HG03095 (cell line): ENCODE measurements at regions not wholly inside any gene's neighbourhood (a gene's known extent, or its start where the extent isn't known, plus 50 kb on each side); places are given as distances from the start of the nearest gene placed in this dataset.
"Not testable (repeated sequence)": the region's sequence is repeated elsewhere in the genome, so short reads cannot be mapped to it uniquely, and the experiment has no call there.

Experiments
- ATAC-seq: cut with Tn5 transposase; IDR thresholded peaks from one replicate; pipeline ENCODE4 v1.9.1; 2021; ENCODE audit warnings: moderate library complexity; ENCODE audit not compliant: unreplicated experiment

- no peak for ATAC-seq
These were observed 223.9 kb upstream of the RXFP2 start for GRCh38 chr13:31515427-31515826.

GRCh38 chr13:31517599-31517998, 221.7 kb upstream of the RXFP2 start:
- no peak for ATAC-seq

GRCh38 chr13:31518645-31519044, 220.7 kb upstream of the RXFP2 start:
- no peak for ATAC-seq

GRCh38 chr13:31521435-31521834, 217.9 kb upstream of the RXFP2 start:
- no peak for ATAC-seq

GRCh38 chr13:31522396-31522795, 216.9 kb upstream of the RXFP2 start:
- ATAC-seq, result no peak

GRCh38 chr13:31528176-31528575, 211.2 kb upstream of the RXFP2 start:
- ATAC-seq, result no peak

GRCh38 chr13:31528758-31529157, 210.6 kb upstream of the RXFP2 start:
- ATAC-seq, result no peak

- ATAC-seq, result no peak
These were observed 208.4 kb upstream of the RXFP2 start for GRCh38 chr13:31530922-31531321.

- ATAC-seq, result no peak
These were observed 202.3 kb upstream of the RXFP2 start for GRCh38 chr13:31537052-31537451.

GRCh38 chr13:31538067-31539042, 201.0 kb upstream of the RXFP2 start:
- no peak for ATAC-seq

GRCh38 chr13:31540281-31540680, 199.0 kb upstream of the RXFP2 start:
- ATAC-seq, result no peak

GRCh38 chr13:31543190-31543589, 196.1 kb upstream of the RXFP2 start:
- ATAC-seq, result no peak

GRCh38 chr13:31545616-31546015, 193.7 kb upstream of the RXFP2 start:
- no peak for ATAC-seq

GRCh38 chr13:31556376-31556775, 182.9 kb upstream of the RXFP2 start:
- no peak for ATAC-seq

GRCh38 chr13:31584221-31584620, 155.1 kb upstream of the RXFP2 start:
- ATAC-seq, result not testable (repeated sequence)

- no peak for ATAC-seq
These were observed 151.5 kb upstream of the RXFP2 start for GRCh38 chr13:31587698-31588266.

GRCh38 chr13:31588316-31588715, 151.0 kb upstream of the RXFP2 start:
- no peak for ATAC-seq

- no peak for ATAC-seq
These were observed 150.4 kb upstream of the RXFP2 start for GRCh38 chr13:31588893-31589292.

- ATAC-seq, result no peak
These were observed 147.6 kb upstream of the RXFP2 start for GRCh38 chr13:31591642-31592233.

GRCh38 chr13:31594056-31594455, 145.3 kb upstream of the RXFP2 start:
- ATAC-seq, result no peak

GRCh38 chr13:31595563-31595962, 143.8 kb upstream of the RXFP2 start:
- no peak for ATAC-seq

GRCh38 chr13:31598990-31599389, 140.3 kb upstream of the RXFP2 start:
- no peak for ATAC-seq
